ENCODE measurements at regions not wholly inside any gene's neighbourhood (a gene's known extent, or its start where the extent isn't known, plus 50 kb on each side); places are given as distances from the start of the nearest gene placed in this dataset.

DNA sequence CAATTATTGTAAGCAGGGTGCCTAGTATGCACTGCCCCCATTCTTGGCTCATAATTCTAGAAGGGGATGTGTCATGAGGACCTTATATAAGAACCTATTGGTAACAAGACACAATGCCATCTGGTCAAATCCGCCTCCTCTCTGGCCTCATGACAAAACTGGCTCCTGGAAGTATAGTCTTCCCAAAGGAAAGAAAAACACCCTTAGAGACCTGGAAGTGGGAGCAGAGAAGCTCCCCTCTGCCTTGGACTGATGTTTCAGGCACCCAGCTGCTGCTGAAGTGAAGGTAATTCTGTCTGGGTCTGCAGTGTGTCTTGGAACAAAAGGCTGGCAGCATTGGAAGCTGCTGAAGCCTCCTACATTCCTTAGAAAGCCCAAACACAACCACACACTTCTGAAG, 107.2 kb upstream of the CLSTN2 start:
- H3K4me3 ChIP-seq (ENCODE audit: low read depth, low read length, poor library complexity, severe bottlenecking) = no peak overlapping the region
- no peak for DNase-seq (ENCODE audit: low spot score)
- no TSS peak for BruUV-seq (replicated peaks)
- no peaks in the 10 kb centered on the region for H3K9me2 ChIP-seq (ENCODE audit: insufficient read depth, low read length)
- no peaks in the 10 kb centered on the region for H3K36me3 ChIP-seq (ENCODE audit: insufficient read depth, low read length)
- no peaks in the 10 kb centered on the region for H4K20me1 ChIP-seq (ENCODE audit: insufficient read depth, low read length)
- no peak overlapping the region for H2AFZ ChIP-seq (ENCODE audit: low read length)
- no peaks in the 10 kb centered on the region for H3K4me1 ChIP-seq (ENCODE audit: insufficient read depth, low read length, poor library complexity, severe bottlenecking)
- ChIA-PET CTCF (ENCODE audit: unreplicated experiment) (no interaction called here), POLR2A (interaction anchor here (0.5 kb wide), 1 partner anchor 1457 kb away, joined by 3 read pairs; no protein-coding TSS in a partner anchor)
- H3K27ac ChIP-seq (ENCODE audit: low read depth, low read length, poor library complexity, severe bottlenecking) = no peak overlapping the region
- no peaks in the 10 kb centered on the region for H3K9me3 ChIP-seq (ENCODE audit: low read length)
- no peak overlapping the region for H3K4me2 ChIP-seq (ENCODE audit: low read length)
- no peaks in the 10 kb centered on the region for H3K79me2 ChIP-seq (ENCODE audit: insufficient read depth, low read depth, low read length)
- intact Hi-C loops (cut with micrococcal nuclease; ENCODE audit: unreplicated experiment) = no loop called here
- TF ChIP-seq, protein P1, sequence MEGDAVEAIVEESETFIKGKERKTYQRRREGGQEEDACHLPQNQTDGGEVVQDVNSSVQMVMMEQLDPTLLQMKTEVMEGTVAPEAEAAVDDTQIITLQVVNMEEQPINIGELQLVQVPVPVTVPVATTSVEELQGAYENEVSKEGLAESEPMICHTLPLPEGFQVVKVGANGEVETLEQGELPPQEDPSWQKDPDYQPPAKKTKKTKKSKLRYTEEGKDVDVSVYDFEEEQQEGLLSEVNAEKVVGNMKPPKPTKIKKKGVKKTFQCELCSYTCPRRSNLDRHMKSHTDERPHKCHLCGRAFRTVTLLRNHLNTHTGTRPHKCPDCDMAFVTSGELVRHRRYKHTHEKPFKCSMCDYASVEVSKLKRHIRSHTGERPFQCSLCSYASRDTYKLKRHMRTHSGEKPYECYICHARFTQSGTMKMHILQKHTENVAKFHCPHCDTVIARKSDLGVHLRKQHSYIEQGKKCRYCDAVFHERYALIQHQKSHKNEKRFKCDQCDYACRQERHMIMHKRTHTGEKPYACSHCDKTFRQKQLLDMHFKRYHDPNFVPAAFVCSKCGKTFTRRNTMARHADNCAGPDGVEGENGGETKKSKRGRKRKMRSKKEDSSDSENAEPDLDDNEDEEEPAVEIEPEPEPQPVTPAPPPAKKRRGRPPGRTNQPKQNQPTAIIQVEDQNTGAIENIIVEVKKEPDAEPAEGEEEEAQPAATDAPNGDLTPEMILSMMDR (conservative IDR thresholded peaks at IDR 0.05; ENCODE audit: low read length) = no peak
- no peak for TF ChIP-seq EZH2phosphoT487 (IDR thresholded peaks at IDR 0.05; ENCODE audit: borderline replicate concordance, low read depth, low read length)

DNA sequence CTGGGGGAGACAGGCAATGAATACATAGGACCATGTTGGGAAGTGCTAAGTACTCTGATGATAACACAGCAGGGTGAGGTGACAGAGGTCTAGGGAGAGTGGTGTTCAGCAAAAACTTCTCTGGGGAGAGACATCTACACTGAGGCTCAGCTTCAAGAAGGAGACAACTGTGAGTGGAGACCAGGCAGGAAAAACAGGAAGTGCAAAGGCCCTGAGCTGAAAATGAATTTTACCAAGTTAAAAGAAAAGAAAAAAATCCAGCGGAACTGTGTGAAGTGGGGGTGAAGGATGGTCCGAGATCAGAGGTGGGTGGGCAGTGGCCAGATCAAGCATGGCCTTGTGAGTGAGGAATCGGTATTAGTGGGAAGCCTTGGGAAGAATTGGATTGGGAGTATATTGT, 110.1 kb upstream of the CLSTN2 start:
- intact Hi-C loops (cut with micrococcal nuclease; ENCODE audit: unreplicated experiment) = no loop called here

DNA sequence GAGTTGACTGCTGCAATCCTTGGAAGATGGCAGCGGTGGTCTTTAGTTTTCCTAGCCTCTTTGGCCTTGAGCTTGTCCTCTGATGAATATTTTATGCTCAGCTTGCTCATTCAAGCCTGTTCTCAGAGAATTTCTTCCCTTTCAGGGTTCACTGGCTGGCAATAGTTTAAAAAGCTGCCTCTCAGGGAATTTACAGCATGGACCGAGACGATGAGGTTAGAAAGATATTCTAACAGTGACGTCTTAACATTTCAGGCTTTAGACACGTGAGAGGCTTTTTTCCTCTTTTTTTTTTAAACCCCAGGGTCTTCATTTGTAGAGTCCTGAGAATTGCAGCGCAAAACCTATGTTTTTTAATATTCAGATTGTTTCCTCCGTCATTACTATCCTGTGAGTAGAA, 120.3 kb upstream of the CLSTN2 start:
- H3K4me1 ChIP-seq (ENCODE audit: insufficient read depth, low read length, poor library complexity, severe bottlenecking) = no peaks in the 10 kb centered on the region
- no peak overlapping the region for H3K4me3 ChIP-seq (ENCODE audit: low read depth, low read length, poor library complexity, severe bottlenecking)
- BruUV-seq (replicated peaks) = no TSS peak
- no peak for DNase-seq (ENCODE audit: low spot score)
- H3K9me2 ChIP-seq (ENCODE audit: insufficient read depth, low read length) = no peaks in the 10 kb centered on the region
- H3K27ac ChIP-seq (ENCODE audit: low read depth, low read length, poor library complexity, severe bottlenecking) = no peak overlapping the region
- no peak overlapping the region for H3K4me2 ChIP-seq (ENCODE audit: low read length)
- no peak overlapping the region for H2AFZ ChIP-seq (ENCODE audit: low read length)
- CTCF ChIA-PET (ENCODE audit: unreplicated experiment) = no interaction called here
- POLR2A ChIA-PET = no interaction called here
- no peaks in the 10 kb centered on the region for H4K20me1 ChIP-seq (ENCODE audit: insufficient read depth, low read length)
- no peaks in the 10 kb centered on the region for H3K9me3 ChIP-seq (ENCODE audit: low read length)
- no peaks in the 10 kb centered on the region for H3K36me3 ChIP-seq (ENCODE audit: insufficient read depth, low read length)
- intact Hi-C loops (cut with micrococcal nuclease; ENCODE audit: unreplicated experiment) = no loop called here
- H3K79me2 ChIP-seq (ENCODE audit: insufficient read depth, low read depth, low read length) = no peaks in the 10 kb centered on the region
- TF ChIP-seq, protein P1 (conservative IDR thresholded peaks at IDR 0.05; ENCODE audit: low read length) = no peak

More for the DNA sequence above, 110.1 kb upstream of the CLSTN2 start:
- POLR2A ChIA-PET = no interaction called here
- H3K4me2 ChIP-seq (ENCODE audit: low read length) = no peak overlapping the region
- no peaks in the 10 kb centered on the region for H3K9me2 ChIP-seq (ENCODE audit: insufficient read depth, low read length)
- TF ChIP-seq EZH2phosphoT487 (IDR thresholded peaks at IDR 0.05; ENCODE audit: borderline replicate concordance, low read depth, low read length) = no peak
- H2AFZ ChIP-seq (ENCODE audit: low read length) = no peak overlapping the region
- no peaks in the 10 kb centered on the region for H3K36me3 ChIP-seq (ENCODE audit: insufficient read depth, low read length)
- BruUV-seq (replicated peaks) = no TSS peak
- no peaks in the 10 kb centered on the region for H3K79me2 ChIP-seq (ENCODE audit: insufficient read depth, low read depth, low read length)
- no peaks in the 10 kb centered on the region for H3K4me1 ChIP-seq (ENCODE audit: insufficient read depth, low read length, poor library complexity, severe bottlenecking)
- no peak for DNase-seq (ENCODE audit: low spot score)
- H3K27ac ChIP-seq (ENCODE audit: low read depth, low read length, poor library complexity, severe bottlenecking) = no peak overlapping the region
- CTCF ChIA-PET (ENCODE audit: unreplicated experiment) = no interaction called here
- no peaks in the 10 kb centered on the region for H4K20me1 ChIP-seq (ENCODE audit: insufficient read depth, low read length)
- no peaks in the 10 kb centered on the region for H3K9me3 ChIP-seq (ENCODE audit: low read length)
- H3K4me3 ChIP-seq (ENCODE audit: low read depth, low read length, poor library complexity, severe bottlenecking) = no peak overlapping the region
